Mesendoderm (in vitro differentiated cells): ENCODE measurements at regions not wholly inside any gene's neighbourhood (a gene's known extent, or its start where the extent isn't known, plus 50 kb on each side); places are given as distances from the start of the nearest gene placed in this dataset.

Experiments
- DNase-seq: peaks from one replicate; pipeline ENCODE4 v3.0.0; 2013
- H2AK5ac ChIP-seq: 2 replicates; pipeline ENCODE4 v1.6.1; 2013; ENCODE audit warnings: low read length, inconsistent platforms
- H2BK120ac ChIP-seq: 2 replicates; pipeline ENCODE4 v1.6.1; 2013; ENCODE audit warnings: low read depth, mild to moderate bottlenecking, low read length, moderate library complexity, mixed read lengths
- H2BK15ac ChIP-seq: replicated peaks from 2 replicates; pipeline ENCODE4 v1.6.1; 2013; ENCODE audit warnings: low read depth, mild to moderate bottlenecking, moderate library complexity
- H2BK5ac ChIP-seq: 2 replicates; pipeline ENCODE4 v1.6.1; 2013; ENCODE audit warnings: low read length, inconsistent platforms
- H3K18ac ChIP-seq: 2 replicates; pipeline ENCODE4 v1.6.1; 2013; ENCODE audit warnings: mild to moderate bottlenecking, low read length, mixed read lengths
- H3K23ac ChIP-seq: one replicate; pipeline ENCODE4 v1.6.1; 2013; ENCODE audit warnings: low read length
- H3K27ac ChIP-seq: 2 replicates; pipeline ENCODE4 v1.5.1; 2013; ENCODE audit warnings: low read depth, mild to moderate bottlenecking, inconsistent platforms, low read length, moderate library complexity
- H3K27me3 ChIP-seq: 2 replicates; pipeline ENCODE4 v1.6.1; 2013; ENCODE audit warnings: low read length, control low read depth, mild to moderate bottlenecking, inconsistent platforms; ENCODE audit not compliant: insufficient read depth, poor library complexity
- H3K36me3 ChIP-seq: 2 replicates; pipeline ENCODE4 v1.6.1; 2013; ENCODE audit warnings: low read length, inconsistent platforms; ENCODE audit not compliant: control insufficient read depth, insufficient read depth
- H3K4ac ChIP-seq: one replicate; pipeline ENCODE4 v1.6.1; 2013; ENCODE audit warnings: low read depth, mild to moderate bottlenecking, low read length, moderate library complexity
- H3K4me1 ChIP-seq: 2 replicates; pipeline ENCODE4 v1.6.1; 2013; ENCODE audit warnings: low read depth, low read length, inconsistent platforms; ENCODE audit not compliant: control insufficient read depth
- H3K4me2 ChIP-seq: 2 replicates; pipeline ENCODE4 v1.6.1; 2013; ENCODE audit warnings: low read length
- H3K4me3 ChIP-seq: 2 replicates; pipeline ENCODE4 v1.5.1; 2013; ENCODE audit warnings: mild to moderate bottlenecking, low read length
- H3K56ac ChIP-seq: one replicate; pipeline ENCODE4 v1.6.1; 2013; ENCODE audit warnings: low read length
- H3K79me1 ChIP-seq: 2 replicates; pipeline ENCODE4 v1.6.1; 2013; ENCODE audit warnings: low read length, inconsistent platforms
- H3K79me2 ChIP-seq: 2 replicates; pipeline ENCODE4 v1.6.1; 2013; ENCODE audit warnings: mild to moderate bottlenecking, low read length; ENCODE audit not compliant: control insufficient read depth, insufficient read depth
- H3K9ac ChIP-seq: 2 replicates; pipeline ENCODE4 v1.6.1; 2013; ENCODE audit warnings: low read length, inconsistent platforms
- H4K5ac ChIP-seq: one replicate; pipeline ENCODE4 v1.6.1; 2013; ENCODE audit warnings: low read length
- H4K8ac ChIP-seq: one replicate; pipeline ENCODE4 v1.6.1; 2013; ENCODE audit warnings: low read depth, mild to moderate bottlenecking, control low read depth, low read length, moderate library complexity
- WGBS: extraction: QIAGEN DNeasy Blood & Tissue Kit; methylation state at CpG from one replicate; pipeline ENCODE4 v1.1.7; 2013; ENCODE audit warnings: low lambda C conversion rate, missing lambda C conversion rate; ENCODE audit not compliant: insufficient coverage; ENCODE audit errors: extremely low coverage; 5-methylcytosine and 5-hydroxymethylcytosine counted together

- Histone ChIP-seq H2BK120ac (no peak overlapping the region), H3K18ac (no peak overlapping the region), H2BK5ac (no peak overlapping the region), H3K56ac (no peak overlapping the region), H4K8ac (no peak overlapping the region), H3K9ac (no peak overlapping the region), H3K79me1 (no peaks in the 10 kb centered on the region), H3K27me3 (no peaks in the 10 kb centered on the region), H3K4me3 (no peak overlapping the region), H2BK15ac (no peak overlapping the region), H3K4me2 (no peak overlapping the region), H3K36me3 (no peaks in the 10 kb centered on the region), H3K27ac (no peak overlapping the region), H4K5ac (no peak overlapping the region), H3K4ac (no peak overlapping the region), H3K79me2 (no peaks in the 10 kb centered on the region), H2AK5ac (no peak overlapping the region), H3K23ac (no peak overlapping the region), H3K4me1 (peaks cover 3% of the 10 kb centered on the region)
- no peak for DNase-seq
- no CpG with 5 or more reads among the region's 2 CpGs for WGBS
These were observed 374.3 kb downstream of the VPS13C start for GRCh38 chr15:61685971-61686370.

DNA sequence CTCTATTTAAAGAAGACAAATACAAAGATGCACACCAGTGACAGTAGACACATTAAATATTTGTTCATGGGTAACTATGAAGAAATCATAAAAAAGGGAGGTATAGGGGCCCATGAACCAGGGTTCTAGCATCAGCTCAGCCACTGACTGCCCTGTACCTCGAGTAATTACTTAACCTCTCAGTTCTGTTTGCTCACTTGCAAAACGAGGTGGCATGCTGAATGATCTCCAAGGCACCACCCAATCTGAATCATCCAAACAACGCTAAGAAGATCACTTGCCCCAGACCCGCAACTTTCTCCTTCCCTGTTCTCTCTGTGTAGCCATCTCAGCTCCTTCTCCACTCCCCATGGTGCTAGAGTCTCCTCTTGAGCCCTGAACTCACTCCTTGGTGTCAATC, 374.7 kb downstream of the VPS13C start:
- no peak overlapping the region for H3K4ac ChIP-seq
- no peak overlapping the region for H2BK5ac ChIP-seq
- no peak for DNase-seq
- H2BK120ac ChIP-seq = no peak overlapping the region
- H3K18ac ChIP-seq = no peak overlapping the region
- no CpG with 5 or more reads among the region's 4 CpGs for WGBS
- no peak overlapping the region for H3K9ac ChIP-seq
- H3K36me3 ChIP-seq = no peaks in the 10 kb centered on the region
- H2AK5ac ChIP-seq = no peak overlapping the region
- H4K5ac ChIP-seq = no peak overlapping the region
- no peak overlapping the region for H3K4me3 ChIP-seq
- H2BK15ac ChIP-seq = no peak overlapping the region
- no peaks in the 10 kb centered on the region for H3K79me2 ChIP-seq
- peaks cover 4% of the 10 kb centered on the region for H3K4me1 ChIP-seq
- no peak overlapping the region for H3K56ac ChIP-seq
- no peak overlapping the region for H3K23ac ChIP-seq
- H3K4me2 ChIP-seq = no peak overlapping the region
- H3K79me1 ChIP-seq = no peaks in the 10 kb centered on the region
- no peaks in the 10 kb centered on the region for H3K27me3 ChIP-seq
- H3K27ac ChIP-seq = no peak overlapping the region
- no peak overlapping the region for H4K8ac ChIP-seq

DNA sequence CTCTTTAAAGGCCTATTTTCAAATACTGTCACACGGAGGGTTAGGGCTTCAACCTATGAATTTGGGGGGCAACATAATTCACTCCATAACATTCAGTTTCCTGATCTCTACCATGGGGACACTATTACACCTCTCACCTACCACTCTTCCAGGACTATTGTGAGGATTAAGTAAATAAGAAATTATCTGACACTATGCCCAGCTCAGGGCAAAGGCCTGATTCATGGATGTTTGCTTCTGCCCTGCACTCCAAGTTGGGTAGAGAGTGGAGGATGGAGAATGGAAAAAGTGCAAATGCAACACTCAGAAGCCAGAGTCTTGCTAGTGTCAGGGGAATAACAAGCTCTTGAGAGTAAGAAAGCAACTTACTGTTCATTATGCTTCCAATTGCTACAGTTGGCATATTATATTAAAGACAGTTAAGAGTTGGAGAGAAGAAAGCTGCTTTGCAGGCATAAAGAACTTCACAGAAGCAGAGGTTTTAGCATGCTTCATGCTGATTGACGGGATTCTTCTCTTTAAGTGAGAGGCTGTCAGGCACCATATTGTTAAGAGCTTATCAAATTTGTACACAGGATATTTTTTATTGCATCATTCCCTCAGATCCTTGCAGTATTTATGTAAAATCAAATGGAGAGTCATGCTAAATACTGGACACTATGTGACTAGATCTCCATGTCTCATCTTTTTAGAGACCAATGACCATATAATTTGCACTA, 375.3 kb downstream of the VPS13C start:
- no peaks in the 10 kb centered on the region for H3K79me2 ChIP-seq
- no peak overlapping the region for H2AK5ac ChIP-seq
- H3K27me3 ChIP-seq = no peaks in the 10 kb centered on the region
- no peak overlapping the region for H2BK15ac ChIP-seq
- no peak overlapping the region for H4K5ac ChIP-seq
- no peak overlapping the region for H3K23ac ChIP-seq
- no peaks in the 10 kb centered on the region for H3K79me1 ChIP-seq
- no peak for DNase-seq
- no peak overlapping the region for H2BK5ac ChIP-seq
- no peak overlapping the region for H3K4me3 ChIP-seq
- peaks cover 4% of the 10 kb centered on the region for H3K4me1 ChIP-seq
- no peak overlapping the region for H3K27ac ChIP-seq
- no peaks in the 10 kb centered on the region for H3K36me3 ChIP-seq
- H3K4me2 ChIP-seq = no peak overlapping the region
- no peak overlapping the region for H3K18ac ChIP-seq
- no CpG with 5 or more reads among the region's 2 CpGs for WGBS
- H3K9ac ChIP-seq = no peak overlapping the region
- no peak overlapping the region for H2BK120ac ChIP-seq
- H3K56ac ChIP-seq = no peak overlapping the region
- H3K4ac ChIP-seq = no peak overlapping the region
- no peak overlapping the region for H4K8ac ChIP-seq

DNA sequence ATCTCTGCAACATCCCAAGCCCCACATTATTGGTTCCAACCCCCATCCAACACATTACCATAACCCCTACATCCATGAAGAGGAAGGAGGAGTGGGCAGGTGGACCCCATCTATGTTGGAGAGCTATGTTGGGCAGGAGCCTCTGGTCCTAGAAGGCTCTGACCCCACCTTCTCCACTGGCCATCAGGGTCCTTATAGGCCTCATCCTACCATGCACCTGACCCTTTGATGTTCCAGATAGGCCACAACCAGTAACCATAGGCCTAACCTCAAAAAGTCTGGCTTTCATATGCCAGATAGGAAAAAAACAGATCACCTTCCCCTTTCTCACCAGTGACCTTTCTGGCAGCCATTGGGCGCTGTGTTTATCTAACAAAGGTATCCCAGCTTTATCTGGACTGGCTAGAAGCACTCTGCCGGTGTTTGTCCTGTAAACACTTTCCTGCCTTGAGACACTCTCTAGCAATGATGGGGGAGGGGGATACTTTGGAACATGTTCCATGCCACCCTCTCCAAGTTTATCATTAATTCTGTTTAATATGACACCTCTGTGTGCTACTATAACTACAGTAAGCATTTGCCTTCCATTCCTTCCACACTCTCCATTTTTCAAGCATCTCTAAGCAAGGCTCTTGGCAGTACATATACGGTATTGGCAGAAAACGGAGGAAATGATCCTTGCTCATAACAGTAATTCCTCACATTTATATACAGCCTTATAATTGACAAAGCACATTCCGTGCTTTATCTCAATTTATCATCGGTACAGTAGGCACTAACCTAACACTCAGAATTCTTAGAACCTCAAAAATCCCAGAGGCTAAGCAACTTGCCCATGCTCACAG, 377.1 kb downstream of the VPS13C start:
- H3K56ac ChIP-seq = no peak overlapping the region
- H2BK120ac ChIP-seq = no peak overlapping the region

GRCh38 chr15:61681676-61682075, 378.6 kb downstream of the VPS13C start:
- no peak overlapping the region for H4K8ac ChIP-seq
- no peak for DNase-seq
- H2AK5ac ChIP-seq = no peak overlapping the region
- H3K4me1 ChIP-seq = peaks cover 4% of the 10 kb centered on the region
- H2BK120ac ChIP-seq = no peak overlapping the region
- H3K36me3 ChIP-seq = no peaks in the 10 kb centered on the region
- no CpG with 5 or more reads among the region's 2 CpGs for WGBS
- no peak overlapping the region for H3K56ac ChIP-seq
- no peak overlapping the region for H2BK5ac ChIP-seq
- H3K4me2 ChIP-seq = no peak overlapping the region
- H3K79me2 ChIP-seq = no peaks in the 10 kb centered on the region
- H4K5ac ChIP-seq = no peak overlapping the region
- no peak overlapping the region for H3K4me3 ChIP-seq
- no peak overlapping the region for H3K18ac ChIP-seq
- H3K9ac ChIP-seq = no peak overlapping the region
- no peaks in the 10 kb centered on the region for H3K27me3 ChIP-seq
- H3K79me1 ChIP-seq = no peaks in the 10 kb centered on the region
- no peak overlapping the region for H3K4ac ChIP-seq
- no peak overlapping the region for H3K27ac ChIP-seq
- H2BK15ac ChIP-seq = no peak overlapping the region
- H3K23ac ChIP-seq = no peak overlapping the region

More for the DNA sequence above, 377.1 kb downstream of the VPS13C start:
- H3K4me1 ChIP-seq = peaks cover 4% of the 10 kb centered on the region
- no peak overlapping the region for H2BK5ac ChIP-seq
- H3K79me1 ChIP-seq = no peaks in the 10 kb centered on the region
- no peak overlapping the region for H3K27ac ChIP-seq
- H3K79me2 ChIP-seq = no peaks in the 10 kb centered on the region
- no peak overlapping the region for H4K5ac ChIP-seq
- no peak overlapping the region for H2BK15ac ChIP-seq
- WGBS = no CpG with 5 or more reads among the region's 6 CpGs
- no peak for DNase-seq
- H3K27me3 ChIP-seq = no peaks in the 10 kb centered on the region
- no peak overlapping the region for H4K8ac ChIP-seq
- H3K4me2 ChIP-seq = no peak overlapping the region
- H3K23ac ChIP-seq = no peak overlapping the region
- H3K18ac ChIP-seq = no peak overlapping the region
- H3K9ac ChIP-seq = no peak overlapping the region
- H2AK5ac ChIP-seq = no peak overlapping the region
- no peak overlapping the region for H3K4ac ChIP-seq
- H3K4me3 ChIP-seq = no peak overlapping the region
- H3K36me3 ChIP-seq = no peaks in the 10 kb centered on the region
